ENCODE measurements at regions not wholly inside any gene's neighbourhood (a gene's known extent, or its start where the extent isn't known, plus 50 kb on each side); places are given as distances from the start of the nearest gene placed in this dataset.

DNA sequence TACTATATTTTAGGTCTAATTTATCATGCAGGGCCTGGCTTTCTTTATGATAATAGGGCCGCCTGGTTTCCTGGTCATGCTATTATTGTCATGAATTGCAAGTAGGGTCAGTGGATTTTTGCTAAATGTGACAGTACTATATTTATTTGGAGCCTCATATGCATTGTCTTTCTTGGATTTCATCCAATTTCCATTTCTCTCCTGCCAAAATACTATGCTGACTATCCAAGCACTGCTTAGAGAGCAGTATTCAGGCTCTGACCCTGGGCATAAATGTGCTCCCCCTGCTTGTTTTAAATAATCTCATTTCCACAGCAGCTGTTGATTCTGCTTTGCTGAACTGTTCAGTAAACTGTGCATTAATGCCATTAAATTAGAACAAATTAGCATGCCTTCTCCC, 269.3 kb downstream of the GPM6A start:
- H3K9me3 Mint-ChIP-seq = peaks cover 9% of the 10 kb centered on the region
- peaks cover 1% of the 10 kb centered on the region for H3K36me3 Mint-ChIP-seq

GRCh38 chr4:175559126-175559525, 252.9 kb downstream of the GPM6A start:
- peaks cover 17% of the 10 kb centered on the region for H3K4me1 Mint-ChIP-seq
- H3K9me3 Mint-ChIP-seq = no peaks in the 10 kb centered on the region
- H3K27ac Mint-ChIP-seq = peak overlapping the region; percentile 54
- H3K4me3 Mint-ChIP-seq = no peak overlapping the region
- no peak for DNase-seq (ENCODE audit: low spot score in 2 of 2, unreplicated experiment in 2 of 2)
- H3K27me3 Mint-ChIP-seq (ENCODE audit: low read depth) = peaks cover 6% of the 10 kb centered on the region
- H3K36me3 Mint-ChIP-seq = no peaks in the 10 kb centered on the region
- TF ChIP-seq, protein P1, sequence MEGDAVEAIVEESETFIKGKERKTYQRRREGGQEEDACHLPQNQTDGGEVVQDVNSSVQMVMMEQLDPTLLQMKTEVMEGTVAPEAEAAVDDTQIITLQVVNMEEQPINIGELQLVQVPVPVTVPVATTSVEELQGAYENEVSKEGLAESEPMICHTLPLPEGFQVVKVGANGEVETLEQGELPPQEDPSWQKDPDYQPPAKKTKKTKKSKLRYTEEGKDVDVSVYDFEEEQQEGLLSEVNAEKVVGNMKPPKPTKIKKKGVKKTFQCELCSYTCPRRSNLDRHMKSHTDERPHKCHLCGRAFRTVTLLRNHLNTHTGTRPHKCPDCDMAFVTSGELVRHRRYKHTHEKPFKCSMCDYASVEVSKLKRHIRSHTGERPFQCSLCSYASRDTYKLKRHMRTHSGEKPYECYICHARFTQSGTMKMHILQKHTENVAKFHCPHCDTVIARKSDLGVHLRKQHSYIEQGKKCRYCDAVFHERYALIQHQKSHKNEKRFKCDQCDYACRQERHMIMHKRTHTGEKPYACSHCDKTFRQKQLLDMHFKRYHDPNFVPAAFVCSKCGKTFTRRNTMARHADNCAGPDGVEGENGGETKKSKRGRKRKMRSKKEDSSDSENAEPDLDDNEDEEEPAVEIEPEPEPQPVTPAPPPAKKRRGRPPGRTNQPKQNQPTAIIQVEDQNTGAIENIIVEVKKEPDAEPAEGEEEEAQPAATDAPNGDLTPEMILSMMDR (IDR thresholded peaks at IDR 0.05; ENCODE audit: unreplicated experiment) = no peak

More for the DNA sequence above, 269.3 kb downstream of the GPM6A start:
- TF ChIP-seq, protein P1 (IDR thresholded peaks at IDR 0.05; ENCODE audit: unreplicated experiment) = no peak
- Mint-ChIP-seq H3K27me3 (ENCODE audit: low read depth) (no peaks in the 10 kb centered on the region), H3K4me1 (peaks cover 20% of the 10 kb centered on the region), H3K4me3 (no peak overlapping the region), H3K27ac (no peak overlapping the region)
- DNase-seq (ENCODE audit: low spot score in 2 of 2, unreplicated experiment in 2 of 2) = no peak

- Mint-ChIP-seq H3K27me3 (ENCODE audit: low read depth) (peaks cover 6% of the 10 kb centered on the region), H3K4me1 (peaks cover 17% of the 10 kb centered on the region)
Observed at GRCh38 chr4:175559526-175559925, 252.5 kb downstream of the GPM6A start.

GRCh38 chr4:175560604-175561003, 251.5 kb downstream of the GPM6A start:
- Mint-ChIP-seq H3K4me3 (no peak overlapping the region), H3K27me3 (ENCODE audit: low read depth) (peaks cover 6% of the 10 kb centered on the region), H3K27ac (no peak overlapping the region), H3K4me1 (peaks cover 17% of the 10 kb centered on the region), H3K9me3 (no peaks in the 10 kb centered on the region), H3K36me3 (no peaks in the 10 kb centered on the region)
- TF ChIP-seq, protein P1 (IDR thresholded peaks at IDR 0.05; ENCODE audit: unreplicated experiment) = no peak
- no peak for DNase-seq (ENCODE audit: low spot score in 2 of 2, unreplicated experiment in 2 of 2)

More at GRCh38 chr4:175559526-175559925, 252.5 kb downstream of the GPM6A start:
- Mint-ChIP-seq H3K36me3 (no peaks in the 10 kb centered on the region), H3K27ac (peak overlapping the region; percentile 54), H3K4me3 (no peak overlapping the region), H3K9me3 (no peaks in the 10 kb centered on the region)
- no peak for DNase-seq (ENCODE audit: low spot score in 2 of 2, unreplicated experiment in 2 of 2)
- TF ChIP-seq, protein P1 (IDR thresholded peaks at IDR 0.05; ENCODE audit: unreplicated experiment) = no peak

DNA sequence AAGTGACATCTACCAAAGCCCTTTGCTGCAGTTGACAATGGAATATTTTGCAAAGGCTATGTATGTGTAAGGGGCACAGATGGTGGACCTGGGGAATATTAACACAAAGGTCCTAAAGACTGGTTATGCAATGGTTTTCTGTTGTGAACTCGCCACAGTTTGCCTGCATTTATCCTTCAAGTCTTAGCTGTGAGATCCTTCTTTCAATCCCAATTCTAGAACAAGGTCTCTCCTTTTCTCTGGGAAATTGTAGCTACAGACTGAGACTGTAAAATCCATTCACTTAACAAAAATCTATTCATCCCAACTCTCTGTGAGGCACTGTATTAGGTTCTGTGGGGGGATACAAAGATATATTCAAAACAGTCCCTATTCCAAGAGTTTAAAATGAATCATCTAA, 250.4 kb downstream of the GPM6A start:
- TF ChIP-seq, protein P1 (IDR thresholded peaks at IDR 0.05; ENCODE audit: unreplicated experiment) = no peak
- H3K9me3 Mint-ChIP-seq = peaks cover 3% of the 10 kb centered on the region
- H3K27ac Mint-ChIP-seq = no peak overlapping the region
- DNase-seq (ENCODE audit: low spot score in 2 of 2, unreplicated experiment in 2 of 2) = no peak
- peaks cover 6% of the 10 kb centered on the region for H3K27me3 Mint-ChIP-seq (ENCODE audit: low read depth)
- H3K4me3 Mint-ChIP-seq = no peak overlapping the region
- H3K4me1 Mint-ChIP-seq = peaks cover 17% of the 10 kb centered on the region
- no peaks in the 10 kb centered on the region for H3K36me3 Mint-ChIP-seq

GRCh38 chr4:175562111-175562510, 250.0 kb downstream of the GPM6A start:
- Mint-ChIP-seq H3K36me3 (no peaks in the 10 kb centered on the region), H3K4me3 (no peak overlapping the region), H3K9me3 (peaks cover 7% of the 10 kb centered on the region), H3K27me3 (ENCODE audit: low read depth) (peaks cover 6% of the 10 kb centered on the region), H3K27ac (no peak overlapping the region), H3K4me1 (peaks cover 17% of the 10 kb centered on the region)
- no peak for DNase-seq (ENCODE audit: low spot score in 2 of 2, unreplicated experiment in 2 of 2)
- TF ChIP-seq, protein P1 (IDR thresholded peaks at IDR 0.05; ENCODE audit: unreplicated experiment) = no peak

All from mesothelial cell of epicardium (in vitro differentiated cells).